Naive thymus-derived CD4-positive, alpha-beta T cell (primary cell): ENCODE measurements at regions not wholly inside any gene's neighbourhood (a gene's known extent, or its start where the extent isn't known, plus 50 kb on each side); places are given as distances from the start of the nearest gene placed in this dataset.

Experiments used
- ATAC-seq: fragments of 150-1000 bp; cut with Tn5 transposase; 2 replicates; pipeline ENCODE4 v1.10.0; 2021; ENCODE audit warnings: mild to moderate bottlenecking, moderate library complexity
- CTCF ChIA-PET: fragments of 350-600 bp; sonication (Branson Sonifier 250); formaldehyde crosslinking; loops from one replicate; lab custom pipeline; 2021; ENCODE audit warnings: antibody characterized with exemption; lab: Charles Lee
- POLR2A ChIA-PET: fragments of 350-600 bp; sonication (Branson Sonifier 250); formaldehyde crosslinking; loops from one replicate; lab custom pipeline; 2021; ENCODE audit warnings: antibody characterized with exemption, inconsistent platforms; lab: Charles Lee
- DNase-seq, 9 donors: peaks; one replicate each; pipeline versions ENCODE4 v3.0.0 to v3.0.0-alpha.2; 2020 to 2022; ENCODE audit warnings: mixed read lengths in 1 of 9
- H3K27ac ChIP-seq: one replicate; pipeline ENCODE4 v1.7.0; 2013; ENCODE audit warnings: mild to moderate bottlenecking, low read depth, low read length, moderate library complexity
- H3K27me3 ChIP-seq, 2 donors: one replicate each; pipeline ENCODE4 v1.7.0; 2013; ENCODE audit warnings: low read length in 2 of 2, mild to moderate bottlenecking in 2 of 2, moderate library complexity in 2 of 2; ENCODE audit not compliant: control insufficient read depth in 2 of 2, insufficient read depth in 2 of 2
- H3K36me3 ChIP-seq, 3 experiments: 1 replicate in 2 of 3; 2 replicates in 1 of 3; pipeline ENCODE4 v1.7.0; 2013; ENCODE audit warnings: low read length in 3 of 3, mild to moderate bottlenecking in 3 of 3, moderate library complexity in 1 of 3; ENCODE audit not compliant: insufficient read depth in 3 of 3, control insufficient read depth in 2 of 3
- H3K4me1 ChIP-seq, 2 donors: one replicate each; pipeline ENCODE4 v1.7.0; 2013; ENCODE audit warnings: low read length in 2 of 2, mild to moderate bottlenecking in 2 of 2, moderate library complexity in 1 of 2; ENCODE audit not compliant: control insufficient read depth in 2 of 2, insufficient read depth in 2 of 2
- H3K4me3 ChIP-seq: 2 replicates; pipeline ENCODE4 v1.7.0; 2013; ENCODE audit warnings: mild to moderate bottlenecking, low read length
- H3K9me3 ChIP-seq, 3 experiments: 1 replicate in 2 of 3; 2 replicates in 1 of 3; pipeline ENCODE4 v1.7.0; 2013; ENCODE audit warnings: low read length in 3 of 3; ENCODE audit not compliant: control insufficient read depth in 2 of 3
- H3K27ac Mint-ChIP-seq, 9 donors: one replicate each; pipeline ENCODE4 v1.8.0; 2020 to 2022; ENCODE audit warnings: mixed read lengths in 9 of 9, mild to moderate bottlenecking in 8 of 9, moderate library complexity in 5 of 9, inconsistent platforms in 2 of 9
- H3K27me3 Mint-ChIP-seq, 5 donors: one replicate each; pipeline ENCODE4 v1.8.0; 2021 to 2022; ENCODE audit warnings: mixed read lengths in 5 of 5, mild to moderate bottlenecking in 1 of 5
- H3K36me3 Mint-ChIP-seq, 5 donors: one replicate each; pipeline ENCODE4 v1.8.0; 2020 to 2022; ENCODE audit warnings: mixed read lengths in 5 of 5, mild to moderate bottlenecking in 3 of 5, inconsistent platforms in 1 of 5
- H3K4me1 Mint-ChIP-seq, 7 donors: one replicate each; pipeline ENCODE4 v1.8.0; 2020 to 2022; ENCODE audit warnings: mixed read lengths in 7 of 7, mild to moderate bottlenecking in 3 of 7, inconsistent platforms in 1 of 7
- H3K4me3 Mint-ChIP-seq, 10 donors: one replicate each; pipeline ENCODE4 v1.8.0; 2020 to 2022; ENCODE audit warnings: mild to moderate bottlenecking in 10 of 10, mixed read lengths in 10 of 10, moderate library complexity in 6 of 10, inconsistent platforms in 2 of 10
- H3K9me3 Mint-ChIP-seq, 11 donors: one replicate each; pipeline ENCODE4 v1.8.0; 2020 to 2022; ENCODE audit warnings: mixed read lengths in 11 of 11, mild to moderate bottlenecking in 4 of 11, inconsistent platforms in 1 of 11, moderate library complexity in 1 of 11
- intact Hi-C, 2 donors: fragments of 100-400 bp; cut with micrococcal nuclease; formaldehyde crosslinking; loops; one replicate each; pipeline ENCODE4 v1.15.1; 2023

- ChIA-PET CTCF (no interaction called here), POLR2A (no interaction called here)
- Histone ChIP-seq H3K4me3 (no peak overlapping the region), H3K27me3 (no peaks in the 10 kb centered on the region), H3K27ac (no peak overlapping the region), H3K36me3 (no peaks in the 10 kb centered on the region), H3K4me1 (no peaks in the 10 kb centered on the region), H3K9me3 (no peaks in the 10 kb centered on the region)
- ATAC-seq (no peak), DNase-seq (no peak)
- Mint-ChIP-seq H3K27ac (no peak overlapping the region), H3K4me3 (no peak overlapping the region), H3K36me3 (peaks cover 0 to 3% (median 0%) of the 10 kb centered on the region in 5 donors), H3K27me3 (peaks cover 0 to 5% (median 0%) of the 10 kb centered on the region in 5 donors), H3K9me3 (peaks cover 0 to 8% (median 0%) of the 10 kb centered on the region in 11 donors), H3K4me1 (no peaks in the 10 kb centered on the region)
- intact Hi-C loops, result no loop called here
Observed at GRCh38 chr5:143488381-143488780, 84.9 kb upstream of the NR3C1 start.

GRCh38 chr5:143484601-143485000, 81.1 kb upstream of the NR3C1 start:
- ATAC-seq, result no peak
- H3K27me3 ChIP-seq, result no peaks in the 10 kb centered on the region
- peaks cover 0 to 5% (median 0%) of the 10 kb centered on the region in 5 donors for H3K27me3 Mint-ChIP-seq
- H3K4me3 Mint-ChIP-seq, result no peak overlapping the region
- no peak overlapping the region for H3K27ac ChIP-seq
- peaks cover 0 to 3% (median 0%) of the 10 kb centered on the region in 11 donors for H3K9me3 Mint-ChIP-seq
- ChIA-PET CTCF (interaction anchor here (0.6 kb wide), 1 partner anchor 35 kb away, joined by 3 read pairs; no protein-coding TSS in a partner anchor), POLR2A (no interaction called here)
- no peaks in the 10 kb centered on the region for H3K9me3 ChIP-seq
- H3K4me1 ChIP-seq, result no peaks in the 10 kb centered on the region
- H3K36me3 ChIP-seq, result no peaks in the 10 kb centered on the region
- peaks cover 0 to 3% (median 0%) of the 10 kb centered on the region in 5 donors for H3K36me3 Mint-ChIP-seq
- intact Hi-C loops, result no loop called here
- H3K27ac Mint-ChIP-seq, result no peak overlapping the region
- no peaks in the 10 kb centered on the region for H3K4me1 Mint-ChIP-seq
- DNase-seq, result no peak
- no peak overlapping the region for H3K4me3 ChIP-seq

GRCh38 chr5:143481697-143482531, 78.4 kb upstream of the NR3C1 start:
- Histone ChIP-seq H3K4me1 (no peaks in the 10 kb centered on the region), H3K27me3 (no peaks in the 10 kb centered on the region), H3K9me3 (no peaks in the 10 kb centered on the region), H3K36me3 (no peaks in the 10 kb centered on the region), H3K4me3 (no peak overlapping the region), H3K27ac (no peak overlapping the region)
- H3K9me3 Mint-ChIP-seq, result no peaks in the 10 kb centered on the region
- no peaks in the 10 kb centered on the region for H3K36me3 Mint-ChIP-seq
- no peaks in the 10 kb centered on the region for H3K4me1 Mint-ChIP-seq
- intact Hi-C loops, result no loop called here
- H3K4me3 Mint-ChIP-seq, result no peak overlapping the region
- H3K27ac Mint-ChIP-seq, result no peak overlapping the region
- ChIA-PET POLR2A (no interaction called here), CTCF (no interaction called here)
- no peak for DNase-seq
- ATAC-seq, result no peak
- H3K27me3 Mint-ChIP-seq, result peaks cover 0 to 5% (median 0%) of the 10 kb centered on the region in 5 donors

GRCh38 chr5:143480001-143480400, 76.5 kb upstream of the NR3C1 start:
- ATAC-seq, result no peak
- H3K27ac Mint-ChIP-seq, result no peak overlapping the region
- CTCF ChIA-PET, result no interaction called here

GRCh38 chr5:143479394-143479793, 75.9 kb upstream of the NR3C1 start:
- no peak for ATAC-seq
- POLR2A ChIA-PET, result no interaction called here
- H3K9me3 ChIP-seq, result no peaks in the 10 kb centered on the region

More at GRCh38 chr5:143480001-143480400, 76.5 kb upstream of the NR3C1 start:
- Histone ChIP-seq H3K27ac (no peak overlapping the region), H3K36me3 (no peaks in the 10 kb centered on the region), H3K4me1 (no peaks in the 10 kb centered on the region), H3K27me3 (no peaks in the 10 kb centered on the region), H3K4me3 (no peak overlapping the region), H3K9me3 (no peaks in the 10 kb centered on the region)
- DNase-seq, result no peak
- Mint-ChIP-seq H3K4me3 (no peak overlapping the region), H3K27me3 (peaks cover 0 to under 1% (median 0%) of the 10 kb centered on the region in 5 donors), H3K36me3 (no peaks in the 10 kb centered on the region), H3K9me3 (no peaks in the 10 kb centered on the region), H3K4me1 (no peaks in the 10 kb centered on the region)
- intact Hi-C loops, result no loop called here
- POLR2A ChIA-PET, result no interaction called here

GRCh38 chr5:143476601-143477211, 73.2 kb upstream of the NR3C1 start:
- CTCF ChIA-PET, result no interaction called here
- no peaks in the 10 kb centered on the region for H3K4me1 Mint-ChIP-seq
- no peaks in the 10 kb centered on the region for H3K27me3 Mint-ChIP-seq

More at GRCh38 chr5:143479394-143479793, 75.9 kb upstream of the NR3C1 start:
- DNase-seq, result no peak
- Mint-ChIP-seq H3K27ac (no peak overlapping the region), H3K4me1 (no peaks in the 10 kb centered on the region), H3K36me3 (no peaks in the 10 kb centered on the region), H3K9me3 (no peaks in the 10 kb centered on the region), H3K27me3 (no peaks in the 10 kb centered on the region), H3K4me3 (no peak overlapping the region)
- intact Hi-C loops, result no loop called here
- H3K4me1 ChIP-seq, result no peaks in the 10 kb centered on the region
- H3K36me3 ChIP-seq, result no peaks in the 10 kb centered on the region
- H3K27ac ChIP-seq, result no peak overlapping the region
- CTCF ChIA-PET, result no interaction called here
- H3K27me3 ChIP-seq, result no peaks in the 10 kb centered on the region
- H3K4me3 ChIP-seq, result no peak overlapping the region

More at GRCh38 chr5:143476601-143477211, 73.2 kb upstream of the NR3C1 start:
- Histone ChIP-seq H3K27me3 (no peaks in the 10 kb centered on the region), H3K9me3 (no peaks in the 10 kb centered on the region), H3K4me1 (no peaks in the 10 kb centered on the region), H3K27ac (no peak overlapping the region), H3K36me3 (no peaks in the 10 kb centered on the region), H3K4me3 (no peak overlapping the region)
- POLR2A ChIA-PET, result no interaction called here
- H3K4me3 Mint-ChIP-seq, result no peak overlapping the region
- H3K27ac Mint-ChIP-seq, result no peak overlapping the region
- no peaks in the 10 kb centered on the region for H3K36me3 Mint-ChIP-seq
- ATAC-seq (no peak), DNase-seq (no peak)
- H3K9me3 Mint-ChIP-seq, result no peaks in the 10 kb centered on the region
- intact Hi-C loops, result no loop called here
